ENCODE measurements at regions not wholly inside any gene's neighbourhood (a gene's known extent, or its start where the extent isn't known, plus 50 kb on each side); places are given as distances from the start of the nearest gene placed in this dataset.
"Not testable (repeated sequence)": the region's sequence is repeated elsewhere in the genome, so short reads cannot be mapped to it uniquely, and the experiment has no call there.

DNA sequence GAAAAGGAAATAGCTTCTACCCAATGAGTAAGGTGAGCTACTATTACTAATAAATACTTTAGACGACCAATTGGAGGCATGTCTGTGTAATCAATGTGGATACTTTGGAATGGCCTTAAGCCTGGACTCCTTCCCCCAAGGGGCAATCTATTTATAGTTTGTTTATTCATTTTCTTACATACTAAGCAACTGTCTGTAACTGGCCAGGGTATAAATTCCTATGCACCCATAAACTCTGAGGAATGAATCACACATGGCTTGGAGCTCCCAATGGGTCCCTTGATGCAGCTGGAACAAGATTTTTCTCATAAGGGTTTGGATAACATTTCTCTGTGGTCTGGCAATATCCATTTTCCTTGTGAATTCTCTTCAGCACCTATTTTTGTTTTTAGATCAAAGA is 506.8 kb downstream of the EDEM1 start:
- no peaks in the 10 kb centered on the region for H3K36me3 ChIP-seq (ENCODE audit: control insufficient read depth in 5 of 5, insufficient read depth in 5 of 5, low read length in 5 of 5)
- no peaks in the 10 kb centered on the region for H3K27me3 ChIP-seq (ENCODE audit: control insufficient read depth in 5 of 5, insufficient read depth in 4 of 5, low read length in 5 of 5)
- no peak overlapping the region for H3K9ac ChIP-seq (ENCODE audit: low read length in 5 of 5)
- peaks cover 0 to 23% (median 14%) of the 10 kb centered on the region in 5 donors for H3K9me3 ChIP-seq (ENCODE audit: control insufficient read depth in 5 of 5, low read length in 5 of 5)
- peaks cover 0 to 2% (median 0%) of the 10 kb centered on the region in 5 donors for H3K4me1 ChIP-seq (ENCODE audit: control insufficient read depth in 5 of 5, insufficient read depth in 5 of 5, low read length in 5 of 5)
- no peak overlapping the region for H3K4me3 ChIP-seq (ENCODE audit: low read depth in 1 of 5, low read length in 5 of 5)
- H3K27ac ChIP-seq (ENCODE audit: low read depth, low read length) = no peak overlapping the region

DNA sequence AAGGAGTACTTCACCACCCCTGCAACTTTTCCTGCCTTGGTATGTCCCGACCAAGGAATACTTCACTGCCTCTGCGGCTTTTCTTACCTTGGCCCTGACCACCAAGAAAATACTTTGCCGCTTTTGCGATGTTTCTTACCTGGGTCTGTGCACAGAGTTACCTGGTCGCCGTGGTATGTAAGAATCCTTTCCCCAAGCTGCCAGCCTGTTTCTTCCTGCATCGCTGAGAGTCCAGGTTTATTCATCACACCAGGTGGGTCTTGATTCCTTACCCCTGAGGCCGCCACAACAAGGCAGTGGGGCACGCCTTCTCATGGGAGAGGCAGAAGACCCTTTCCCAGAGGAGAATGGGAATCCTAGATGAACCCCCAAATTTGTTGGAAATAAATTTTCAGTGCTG is 511.3 kb downstream of the EDEM1 start:
- Histone ChIP-seq H3K27ac (ENCODE audit: low read depth, low read length) (no peak overlapping the region), H3K36me3 (ENCODE audit: control insufficient read depth in 5 of 5, insufficient read depth in 5 of 5, low read length in 5 of 5) (no peaks in the 10 kb centered on the region), H3K27me3 (ENCODE audit: control insufficient read depth in 5 of 5, insufficient read depth in 4 of 5, low read length in 5 of 5) (no peaks in the 10 kb centered on the region), H3K4me1 (ENCODE audit: control insufficient read depth in 5 of 5, insufficient read depth in 5 of 5, low read length in 5 of 5) (peaks cover 0 to 2% (median 0%) of the 10 kb centered on the region in 5 donors), H3K4me3 (ENCODE audit: low read depth in 1 of 5, low read length in 5 of 5) (no peak overlapping the region), H3K9me3 (ENCODE audit: control insufficient read depth in 5 of 5, low read length in 5 of 5) (peaks cover 0 to 2% (median 0%) of the 10 kb centered on the region in 5 donors), H3K9ac (ENCODE audit: low read length in 5 of 5) (no peak overlapping the region)

DNA sequence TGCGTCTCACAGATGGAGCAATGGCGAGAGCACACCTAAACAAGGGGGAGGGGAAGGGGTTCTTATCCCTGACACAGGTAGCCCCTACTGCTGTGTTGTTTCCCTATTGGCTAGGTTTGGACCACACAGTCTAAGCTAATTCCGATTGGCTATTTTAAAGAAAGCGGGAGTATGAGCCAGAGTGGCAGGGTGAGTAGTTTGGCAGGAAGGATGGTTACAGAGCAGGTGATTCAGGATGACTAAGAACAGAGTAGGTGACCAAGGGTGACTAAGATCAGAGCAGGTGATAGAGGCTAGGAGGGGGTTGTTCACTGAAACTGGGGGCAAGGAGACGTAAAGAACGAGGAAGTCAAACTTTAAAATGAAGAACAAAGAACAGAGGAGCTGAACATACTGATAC is 511.8 kb downstream of the EDEM1 start:
- H3K4me1 ChIP-seq (ENCODE audit: control insufficient read depth in 5 of 5, insufficient read depth in 5 of 5, low read length in 5 of 5) = no peaks in the 10 kb centered on the region
- H3K27me3 ChIP-seq (ENCODE audit: control insufficient read depth in 5 of 5, insufficient read depth in 4 of 5, low read length in 5 of 5) = no peaks in the 10 kb centered on the region
- H3K9ac ChIP-seq (ENCODE audit: low read length in 5 of 5) = no peak overlapping the region
- H3K27ac ChIP-seq (ENCODE audit: low read depth, low read length) = no peak overlapping the region
- no peak overlapping the region for H3K4me3 ChIP-seq (ENCODE audit: low read depth in 1 of 5, low read length in 5 of 5)
- H3K9me3 ChIP-seq (ENCODE audit: control insufficient read depth in 5 of 5, low read length in 5 of 5) = peaks cover 0 to under 1% (median 0%) of the 10 kb centered on the region in 5 donors
- H3K36me3 ChIP-seq (ENCODE audit: control insufficient read depth in 5 of 5, insufficient read depth in 5 of 5, low read length in 5 of 5) = no peaks in the 10 kb centered on the region

- Histone ChIP-seq H3K4me1 (ENCODE audit: control insufficient read depth in 5 of 5, insufficient read depth in 5 of 5, low read length in 5 of 5) (no peaks in the 10 kb centered on the region), H3K9ac (ENCODE audit: low read length in 5 of 5) (no peak overlapping the region), H3K36me3 (ENCODE audit: control insufficient read depth in 5 of 5, insufficient read depth in 5 of 5, low read length in 5 of 5) (no peaks in the 10 kb centered on the region), H3K4me3 (ENCODE audit: low read depth in 1 of 5, low read length in 5 of 5) (no peak overlapping the region), H3K27me3 (ENCODE audit: control insufficient read depth in 5 of 5, insufficient read depth in 4 of 5, low read length in 5 of 5) (no peaks in the 10 kb centered on the region), H3K27ac (ENCODE audit: low read depth, low read length) (no peak overlapping the region), H3K9me3 (ENCODE audit: control insufficient read depth in 5 of 5, low read length in 5 of 5) (no peaks in the 10 kb centered on the region)
Observed at GRCh38 chr3:5699811-5700210, 512.3 kb downstream of the EDEM1 start.

- not testable (repeated sequence) for H3K4me1 ChIP-seq (ENCODE audit: control insufficient read depth in 5 of 5, insufficient read depth in 5 of 5, low read length in 5 of 5)
Observed at GRCh38 chr3:5701005-5701404, 513.5 kb downstream of the EDEM1 start.

DNA sequence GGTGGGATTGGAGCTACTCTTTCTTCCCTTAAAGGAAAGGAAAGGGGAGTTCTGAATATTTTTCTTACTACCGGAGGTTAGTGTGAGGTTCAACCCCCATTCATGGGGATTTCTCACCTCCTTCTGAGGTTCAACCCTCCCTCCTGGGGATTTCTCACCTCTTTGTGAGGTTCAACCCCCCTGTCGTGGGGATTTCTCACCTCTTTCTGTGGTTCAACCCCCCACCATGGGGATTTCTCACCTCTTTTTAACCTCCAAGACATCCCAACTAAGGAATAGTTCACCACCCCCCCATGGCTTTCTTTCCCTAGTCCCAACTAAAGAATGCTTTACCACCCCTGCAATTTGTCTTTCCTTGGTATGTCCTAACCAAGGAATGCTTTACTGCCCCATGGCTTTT is 520.3 kb downstream of the EDEM1 start:
- no peak overlapping the region for H3K4me3 ChIP-seq (ENCODE audit: low read depth in 1 of 5, low read length in 5 of 5)
- H3K27me3 ChIP-seq (ENCODE audit: control insufficient read depth in 5 of 5, insufficient read depth in 4 of 5, low read length in 5 of 5) = no peaks in the 10 kb centered on the region
- H3K4me1 ChIP-seq (ENCODE audit: control insufficient read depth in 5 of 5, insufficient read depth in 5 of 5, low read length in 5 of 5) = no peaks in the 10 kb centered on the region
- no peak overlapping the region for H3K9ac ChIP-seq (ENCODE audit: low read length in 5 of 5)
- no peaks in the 10 kb centered on the region for H3K36me3 ChIP-seq (ENCODE audit: control insufficient read depth in 5 of 5, insufficient read depth in 5 of 5, low read length in 5 of 5)
- no peaks in the 10 kb centered on the region for H3K9me3 ChIP-seq (ENCODE audit: control insufficient read depth in 5 of 5, low read length in 5 of 5)
- no peak overlapping the region for H3K27ac ChIP-seq (ENCODE audit: low read depth, low read length)

More at GRCh38 chr3:5701005-5701404, 513.5 kb downstream of the EDEM1 start:
- not testable (repeated sequence) for H3K9me3 ChIP-seq (ENCODE audit: control insufficient read depth in 5 of 5, low read length in 5 of 5); H3K9ac ChIP-seq (ENCODE audit: low read length in 5 of 5); H3K36me3 ChIP-seq (ENCODE audit: control insufficient read depth in 5 of 5, insufficient read depth in 5 of 5, low read length in 5 of 5); H3K27me3 ChIP-seq (ENCODE audit: control insufficient read depth in 5 of 5, insufficient read depth in 4 of 5, low read length in 5 of 5); H3K27ac ChIP-seq (ENCODE audit: low read depth, low read length); H3K4me3 ChIP-seq (ENCODE audit: low read depth in 1 of 5, low read length in 5 of 5)

DNA sequence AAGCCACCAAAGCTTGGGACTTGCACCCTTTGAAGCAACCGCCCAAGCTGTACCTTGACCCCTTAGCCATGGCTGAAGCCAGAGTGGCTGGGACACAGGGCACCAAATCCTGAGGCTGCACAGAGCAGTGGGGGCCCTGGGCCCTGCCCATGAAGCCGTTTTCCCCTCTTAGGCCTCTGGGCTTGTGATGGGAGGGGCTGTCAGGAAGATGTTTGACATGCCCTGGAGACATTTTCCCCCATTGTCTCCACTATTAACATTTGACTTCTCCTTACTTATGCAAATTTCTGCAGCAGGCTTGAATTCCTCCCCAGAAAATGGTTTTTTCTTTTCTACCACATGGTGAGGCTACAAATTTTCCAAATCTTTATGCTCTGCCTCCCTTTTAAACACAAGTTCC is 522.2 kb downstream of the EDEM1 start:
- Histone ChIP-seq H3K9ac (ENCODE audit: low read length in 5 of 5) (no peak overlapping the region), H3K9me3 (ENCODE audit: control insufficient read depth in 5 of 5, low read length in 5 of 5) (no peaks in the 10 kb centered on the region), H3K4me3 (ENCODE audit: low read depth in 1 of 5, low read length in 5 of 5) (no peak overlapping the region), H3K27ac (ENCODE audit: low read depth, low read length) (no peak overlapping the region), H3K4me1 (ENCODE audit: control insufficient read depth in 5 of 5, insufficient read depth in 5 of 5, low read length in 5 of 5) (no peaks in the 10 kb centered on the region), H3K27me3 (ENCODE audit: control insufficient read depth in 5 of 5, insufficient read depth in 4 of 5, low read length in 5 of 5) (no peaks in the 10 kb centered on the region), H3K36me3 (ENCODE audit: control insufficient read depth in 5 of 5, insufficient read depth in 5 of 5, low read length in 5 of 5) (no peaks in the 10 kb centered on the region)

- Histone ChIP-seq H3K27me3 (ENCODE audit: control insufficient read depth in 5 of 5, insufficient read depth in 4 of 5, low read length in 5 of 5) (no peaks in the 10 kb centered on the region), H3K9me3 (ENCODE audit: control insufficient read depth in 5 of 5, low read length in 5 of 5) (no peaks in the 10 kb centered on the region), H3K36me3 (ENCODE audit: control insufficient read depth in 5 of 5, insufficient read depth in 5 of 5, low read length in 5 of 5) (no peaks in the 10 kb centered on the region), H3K9ac (ENCODE audit: low read length in 5 of 5) (no peak overlapping the region), H3K4me3 (ENCODE audit: low read depth in 1 of 5, low read length in 5 of 5) (no peak overlapping the region), H3K4me1 (ENCODE audit: control insufficient read depth in 5 of 5, insufficient read depth in 5 of 5, low read length in 5 of 5) (no peaks in the 10 kb centered on the region), H3K27ac (ENCODE audit: low read depth, low read length) (no peak overlapping the region)
Observed at GRCh38 chr3:5710718-5711117, 523.2 kb downstream of the EDEM1 start.

DNA sequence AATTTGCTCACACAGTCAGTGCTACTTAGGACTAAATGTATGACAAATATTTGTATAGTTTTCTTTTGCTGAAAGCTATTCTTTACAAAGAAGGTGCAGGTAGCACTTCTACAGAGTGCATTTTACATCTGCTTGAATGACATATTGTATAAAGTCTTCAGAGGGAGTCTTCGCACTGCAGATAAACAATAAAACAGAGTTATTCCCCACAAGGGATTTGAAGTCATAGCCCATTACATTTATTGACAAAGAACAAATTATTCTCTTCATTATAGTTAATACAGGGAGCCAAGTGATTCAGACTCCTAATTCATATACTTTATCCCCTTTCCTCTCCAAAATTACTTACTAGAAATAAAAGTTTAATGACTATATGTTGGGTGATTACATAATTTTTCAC is 529.7 kb downstream of the EDEM1 start:
- Histone ChIP-seq H3K9ac (ENCODE audit: low read length in 5 of 5) (no peak overlapping the region), H3K4me1 (ENCODE audit: control insufficient read depth in 5 of 5, insufficient read depth in 5 of 5, low read length in 5 of 5) (no peaks in the 10 kb centered on the region), H3K4me3 (ENCODE audit: low read depth in 1 of 5, low read length in 5 of 5) (no peak overlapping the region), H3K27ac (ENCODE audit: low read depth, low read length) (no peak overlapping the region), H3K9me3 (ENCODE audit: control insufficient read depth in 5 of 5, low read length in 5 of 5) (no peaks in the 10 kb centered on the region), H3K36me3 (ENCODE audit: control insufficient read depth in 5 of 5, insufficient read depth in 5 of 5, low read length in 5 of 5) (no peaks in the 10 kb centered on the region), H3K27me3 (ENCODE audit: control insufficient read depth in 5 of 5, insufficient read depth in 4 of 5, low read length in 5 of 5) (peaks cover 0 to 2% (median 0%) of the 10 kb centered on the region in 5 donors)

DNA sequence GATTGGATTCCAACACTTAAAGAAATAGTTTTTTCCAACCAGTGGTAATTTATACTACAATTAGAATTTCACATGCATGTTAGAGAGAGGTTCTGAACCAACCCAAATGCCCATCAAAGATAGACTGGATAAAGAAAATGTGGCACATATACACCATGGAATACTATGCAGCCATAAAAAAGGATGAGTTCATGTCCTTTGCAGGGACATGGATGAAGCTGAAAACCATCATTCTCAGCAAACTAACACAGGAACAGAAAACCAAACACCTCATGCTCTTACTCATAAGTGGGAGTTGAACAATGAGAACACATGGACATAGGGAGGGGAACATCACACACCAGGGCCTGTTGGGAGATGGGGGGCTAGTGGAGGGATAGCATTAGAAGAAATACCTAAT is 532.2 kb downstream of the EDEM1 start:
- not testable (repeated sequence) for H3K9me3 ChIP-seq (ENCODE audit: control insufficient read depth in 5 of 5, low read length in 5 of 5); H3K4me3 ChIP-seq (ENCODE audit: low read depth in 1 of 5, low read length in 5 of 5); H3K36me3 ChIP-seq (ENCODE audit: control insufficient read depth in 5 of 5, insufficient read depth in 5 of 5, low read length in 5 of 5); H3K4me1 ChIP-seq (ENCODE audit: control insufficient read depth in 5 of 5, insufficient read depth in 5 of 5, low read length in 5 of 5); H3K27me3 ChIP-seq (ENCODE audit: control insufficient read depth in 5 of 5, insufficient read depth in 4 of 5, low read length in 5 of 5); H3K27ac ChIP-seq (ENCODE audit: low read depth, low read length); H3K9ac ChIP-seq (ENCODE audit: low read length in 5 of 5)

DNA sequence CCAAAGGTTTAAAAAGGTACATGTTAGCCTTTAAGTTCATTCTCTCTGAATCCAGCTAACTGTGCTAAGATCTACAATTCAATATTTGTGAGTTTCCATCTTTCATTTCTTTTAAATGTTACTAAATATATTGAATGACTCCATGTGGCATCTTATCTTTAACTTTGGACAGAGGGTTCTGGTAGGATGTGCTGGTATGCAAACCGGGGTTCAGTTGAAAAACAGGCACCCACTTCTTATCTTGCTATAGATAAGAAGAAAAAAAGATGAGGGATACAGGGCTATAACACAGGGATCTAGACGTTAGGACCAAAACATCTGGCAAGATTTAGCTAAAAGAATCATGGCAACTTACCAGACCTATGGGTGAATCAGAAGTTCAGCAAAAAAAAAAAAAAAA is 538.3 kb downstream of the EDEM1 start:
- H3K4me1 ChIP-seq (ENCODE audit: control insufficient read depth in 5 of 5, insufficient read depth in 5 of 5, low read length in 5 of 5) = no peaks in the 10 kb centered on the region
- H3K4me3 ChIP-seq (ENCODE audit: low read depth in 1 of 5, low read length in 5 of 5) = no peak overlapping the region
- no peaks in the 10 kb centered on the region for H3K36me3 ChIP-seq (ENCODE audit: control insufficient read depth in 5 of 5, insufficient read depth in 5 of 5, low read length in 5 of 5)

More for the DNA sequence above, 538.3 kb downstream of the EDEM1 start:
- H3K9me3 ChIP-seq (ENCODE audit: control insufficient read depth in 5 of 5, low read length in 5 of 5) = no peaks in the 10 kb centered on the region
- no peak overlapping the region for H3K27ac ChIP-seq (ENCODE audit: low read depth, low read length)
- no peak overlapping the region for H3K9ac ChIP-seq (ENCODE audit: low read length in 5 of 5)
- no peaks in the 10 kb centered on the region for H3K27me3 ChIP-seq (ENCODE audit: control insufficient read depth in 5 of 5, insufficient read depth in 4 of 5, low read length in 5 of 5)
